ENCODE measurements at regions not wholly inside any gene's neighbourhood (a gene's known extent, or its start where the extent isn't known, plus 50 kb on each side); places are given as distances from the start of the nearest gene placed in this dataset.

GRCh38 chr15:60223176-60223575, 174.6 kb downstream of the ANXA2 start:
- Histone ChIP-seq H3K27ac (no peak overlapping the region), H3K9me3 (ENCODE audit: low read depth) (no peaks in the 10 kb centered on the region), H3K4me3 (no peak overlapping the region), H2AFZ (replicated peaks) (no peak overlapping the region), H3K36me3 (no peaks in the 10 kb centered on the region), H3K27me3 (no peaks in the 10 kb centered on the region), H3F3A (ENCODE audit: low read depth) (no peaks in the 10 kb centered on the region), H4K20me1 (ENCODE audit: low read depth) (no peaks in the 10 kb centered on the region), H3K9ac (no peak overlapping the region), H3K4me1 (peaks cover 9% of the 10 kb centered on the region), H3K4me2 (no peak overlapping the region), H3K79me2 (ENCODE audit: low read depth) (no peaks in the 10 kb centered on the region)
- Mint-ChIP-seq H3K27me3 (ENCODE audit: insufficient read depth, low read depth) (peaks cover 3% of the 10 kb centered on the region), H3K36me3 (no peaks in the 10 kb centered on the region), H3K27ac (no peak overlapping the region), H3K4me3 (no peak overlapping the region), H3K4me1 (peaks cover 12% of the 10 kb centered on the region), H3K9me3 (no peaks in the 10 kb centered on the region)
- DNase-seq (ENCODE audit: low spot score): no peak
- no peak for TF ChIP-seq CTCF (IDR thresholded peaks at IDR 0.05)

- H3K27ac Mint-ChIP-seq: no peak overlapping the region
- no peak for TF ChIP-seq CTCF (IDR thresholded peaks at IDR 0.05)
- no peak for TF ChIP-seq EZH2phosphoT487 (IDR thresholded peaks at IDR 0.05)
- TF ChIP-seq EZH2 (IDR thresholded peaks at IDR 0.05): no peak
- Histone ChIP-seq H3K4me3 (no peak overlapping the region), H3F3A (ENCODE audit: low read depth) (no peaks in the 10 kb centered on the region), H3K36me3 (no peaks in the 10 kb centered on the region), H3K9ac (no peak overlapping the region), H3K27me3 (no peaks in the 10 kb centered on the region), H3K27ac (no peak overlapping the region), H3K9me3 (ENCODE audit: low read depth) (no peaks in the 10 kb centered on the region), H3K79me2 (ENCODE audit: low read depth) (no peaks in the 10 kb centered on the region), H3K4me1 (no peaks in the 10 kb centered on the region), H4K20me1 (ENCODE audit: low read depth) (no peaks in the 10 kb centered on the region), H3K4me2 (no peak overlapping the region), H2AFZ (replicated peaks) (no peak overlapping the region)
- H3K4me1 Mint-ChIP-seq: peaks cover 7% of the 10 kb centered on the region
- no peak for DNase-seq (ENCODE audit: low spot score)
- no peaks in the 10 kb centered on the region for H3K36me3 Mint-ChIP-seq
- no peaks in the 10 kb centered on the region for H3K9me3 Mint-ChIP-seq
- H3K27me3 Mint-ChIP-seq (ENCODE audit: insufficient read depth, low read depth): peaks cover 7% of the 10 kb centered on the region
- no peak overlapping the region for H3K4me3 Mint-ChIP-seq
Measured at GRCh38 chr15:60226924-60227323, 170.9 kb downstream of the ANXA2 start.

- H3F3A ChIP-seq (ENCODE audit: low read depth): no peaks in the 10 kb centered on the region
- H3K79me2 ChIP-seq (ENCODE audit: low read depth): no peaks in the 10 kb centered on the region
- no peak for DNase-seq (ENCODE audit: low spot score)
- no peaks in the 10 kb centered on the region for H4K20me1 ChIP-seq (ENCODE audit: low read depth)
- H3K36me3 ChIP-seq: no peaks in the 10 kb centered on the region
- H3K9ac ChIP-seq: no peak overlapping the region
- no peaks in the 10 kb centered on the region for H3K27me3 ChIP-seq
- H3K9me3 ChIP-seq (ENCODE audit: low read depth): no peaks in the 10 kb centered on the region
- H3K27me3 Mint-ChIP-seq (ENCODE audit: insufficient read depth, low read depth): peaks cover 7% of the 10 kb centered on the region
- no peak overlapping the region for H3K27ac Mint-ChIP-seq
- no peaks in the 10 kb centered on the region for H3K9me3 Mint-ChIP-seq
- no peak for TF ChIP-seq EZH2phosphoT487 (IDR thresholded peaks at IDR 0.05)
- no peak for TF ChIP-seq CTCF (IDR thresholded peaks at IDR 0.05)
- no peak for TF ChIP-seq EZH2 (IDR thresholded peaks at IDR 0.05)
- H3K4me3 Mint-ChIP-seq: no peak overlapping the region
- no peak overlapping the region for H2AFZ ChIP-seq (replicated peaks)
- no peak overlapping the region for H3K4me3 ChIP-seq
- no peak overlapping the region for H3K4me2 ChIP-seq
- H3K4me1 ChIP-seq: no peaks in the 10 kb centered on the region
- no peaks in the 10 kb centered on the region for H3K36me3 Mint-ChIP-seq
- H3K27ac ChIP-seq: no peak overlapping the region
- peaks cover 4% of the 10 kb centered on the region for H3K4me1 Mint-ChIP-seq
Measured at GRCh38 chr15:60228101-60228500, 169.7 kb downstream of the ANXA2 start.

DNA sequence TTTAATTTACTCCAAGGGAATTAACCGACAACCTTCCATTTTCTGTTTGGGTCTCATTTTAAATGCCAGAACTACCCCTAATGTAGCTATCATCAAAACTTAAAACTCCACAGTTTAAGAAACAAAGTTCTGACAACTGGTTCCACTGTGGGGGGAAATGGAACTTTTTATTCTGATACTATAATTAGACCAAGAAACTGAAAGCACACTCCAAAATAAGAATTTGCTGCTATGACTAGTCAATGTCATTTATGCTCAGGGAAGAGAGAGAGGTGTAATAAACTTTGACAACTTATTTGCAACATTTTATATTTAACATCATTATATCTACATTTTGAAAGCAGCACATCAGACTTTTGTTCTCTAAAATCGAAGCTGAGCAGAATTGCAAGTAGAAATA, 169.2 kb downstream of the ANXA2 start:
- no peak overlapping the region for H3K4me3 ChIP-seq
- H3K4me2 ChIP-seq: no peak overlapping the region
- no peak for TF ChIP-seq EZH2phosphoT487 (IDR thresholded peaks at IDR 0.05)
- TF ChIP-seq EZH2 (IDR thresholded peaks at IDR 0.05): no peak
- no peak for TF ChIP-seq CTCF (IDR thresholded peaks at IDR 0.05)
- no peaks in the 10 kb centered on the region for H3K79me2 ChIP-seq (ENCODE audit: low read depth)
- Mint-ChIP-seq H3K4me3 (no peak overlapping the region), H3K36me3 (no peaks in the 10 kb centered on the region), H3K27ac (no peak overlapping the region), H3K9me3 (peaks cover 2% of the 10 kb centered on the region), H3K4me1 (no peaks in the 10 kb centered on the region), H3K27me3 (ENCODE audit: insufficient read depth, low read depth) (peaks cover 7% of the 10 kb centered on the region)
- no peaks in the 10 kb centered on the region for H3K4me1 ChIP-seq
- no peaks in the 10 kb centered on the region for H3K27me3 ChIP-seq
- no peak overlapping the region for H2AFZ ChIP-seq (replicated peaks)
- no peak overlapping the region for H3K27ac ChIP-seq
- no peak for DNase-seq (ENCODE audit: low spot score)
- no peaks in the 10 kb centered on the region for H3K36me3 ChIP-seq
- H3K9me3 ChIP-seq (ENCODE audit: low read depth): no peaks in the 10 kb centered on the region
- no peaks in the 10 kb centered on the region for H3F3A ChIP-seq (ENCODE audit: low read depth)
- no peaks in the 10 kb centered on the region for H4K20me1 ChIP-seq (ENCODE audit: low read depth)
- no peak overlapping the region for H3K9ac ChIP-seq

Measured in neural progenitor cell (in vitro differentiated cells).